Trophoblast cell (in vitro differentiated cells and primary cell): ENCODE measurements at regions not wholly inside any gene's neighbourhood (a gene's known extent, or its start where the extent isn't known, plus 50 kb on each side); places are given as distances from the start of the nearest gene placed in this dataset.

Experiments used
- DNase-seq, 2 donors: peaks; one replicate each; pipeline ENCODE4 v3.0.0-alpha.2; 2016
- H2AFZ ChIP-seq: 2 replicates; pipeline ENCODE4 v1.6.1; 2013; ENCODE audit warnings: low read length, moderate library complexity, mild to moderate bottlenecking; ENCODE audit not compliant: insufficient read depth, poor library complexity
- H2AK5ac ChIP-seq: 2 replicates; pipeline ENCODE4 v1.6.1; 2013; ENCODE audit warnings: mild to moderate bottlenecking, low read length
- H2BK120ac ChIP-seq: 2 replicates; pipeline ENCODE4 v1.6.1; 2013; ENCODE audit warnings: low read length, mild to moderate bottlenecking, moderate library complexity; ENCODE audit not compliant: insufficient read depth, poor library complexity
- H2BK12ac ChIP-seq: 2 replicates; pipeline ENCODE4 v1.6.1; 2013; ENCODE audit warnings: mild to moderate bottlenecking, low read length, moderate library complexity
- H2BK5ac ChIP-seq: 2 replicates; pipeline ENCODE4 v1.6.1; 2013; ENCODE audit warnings: low read length, low read depth, moderate library complexity, mild to moderate bottlenecking; ENCODE audit not compliant: poor library complexity
- H3K14ac ChIP-seq: 2 replicates; pipeline ENCODE4 v1.6.1; 2013; ENCODE audit warnings: mild to moderate bottlenecking, low read length
- H3K18ac ChIP-seq: 2 replicates; pipeline ENCODE4 v1.6.1; 2013; ENCODE audit warnings: mild to moderate bottlenecking, low read length
- H3K23ac ChIP-seq: 2 replicates; pipeline ENCODE4 v1.6.1; 2013; ENCODE audit warnings: low read length
- H3K27ac ChIP-seq: 2 replicates; pipeline ENCODE4 v1.5.1; 2013; ENCODE audit warnings: low read depth, mild to moderate bottlenecking, inconsistent platforms, low read length, moderate library complexity
- H3K27me3 ChIP-seq: 2 replicates; pipeline ENCODE4 v1.6.1; 2013; ENCODE audit warnings: inconsistent platforms, mild to moderate bottlenecking, low read length, moderate library complexity; ENCODE audit not compliant: insufficient read depth
- H3K36me3 ChIP-seq, 2 experiments: 1 replicate in 1 of 2; 2 replicates in 1 of 2; pipeline ENCODE4 v1.6.1; 2013; ENCODE audit warnings: low read length in 2 of 2, mild to moderate bottlenecking in 2 of 2, moderate library complexity in 1 of 2; ENCODE audit not compliant: insufficient read depth in 2 of 2, control insufficient read depth in 1 of 2
- H3K4ac ChIP-seq: 2 replicates; pipeline ENCODE4 v1.6.1; 2013; ENCODE audit warnings: low read depth, mild to moderate bottlenecking, low read length, moderate library complexity
- H3K4me1 ChIP-seq, 2 experiments: 1 replicate in 1 of 2; 2 replicates in 1 of 2; pipeline ENCODE4 v1.6.1; 2013; ENCODE audit warnings: low read length in 2 of 2, mild to moderate bottlenecking in 2 of 2, moderate library complexity in 1 of 2; ENCODE audit not compliant: insufficient read depth in 2 of 2, control insufficient read depth in 1 of 2
- H3K4me2 ChIP-seq: 2 replicates; pipeline ENCODE4 v1.6.1; 2013; ENCODE audit warnings: inconsistent platforms, mild to moderate bottlenecking, low read length, moderate library complexity
- H3K4me3 ChIP-seq: 2 replicates; pipeline ENCODE4 v1.5.1; 2013; ENCODE audit warnings: mild to moderate bottlenecking, low read depth, low read length, inconsistent platforms
- H3K79me1 ChIP-seq: one replicate; pipeline ENCODE4 v1.6.1; 2013; ENCODE audit warnings: low read length
- H3K79me2 ChIP-seq: 2 replicates; pipeline ENCODE4 v1.6.1; 2013; ENCODE audit warnings: low read length, mild to moderate bottlenecking; ENCODE audit not compliant: control insufficient read depth, insufficient read depth, poor library complexity
- H3K9ac ChIP-seq: 2 replicates; pipeline ENCODE4 v1.6.1; 2013; ENCODE audit warnings: mild to moderate bottlenecking, low read length
- H3K9me3 ChIP-seq: 2 replicates; pipeline ENCODE4 v1.6.1; 2013; ENCODE audit warnings: low read depth, mild to moderate bottlenecking, control low read depth, inconsistent platforms, low read length; ENCODE audit not compliant: insufficient read depth
- H4K12ac ChIP-seq: 2 replicates; pipeline ENCODE4 v1.6.1; 2013; ENCODE audit warnings: low read depth, mild to moderate bottlenecking, low read length, moderate library complexity
- H4K8ac ChIP-seq: 2 replicates; pipeline ENCODE4 v1.6.1; 2013; ENCODE audit warnings: low read depth, mild to moderate bottlenecking, low read length, moderate library complexity
- H4K91ac ChIP-seq: one replicate; pipeline ENCODE4 v1.6.1; 2013; ENCODE audit warnings: low read depth, mild to moderate bottlenecking, low read length, moderate library complexity
- WGBS: extraction: QIAGEN DNeasy Blood & Tissue Kit; methylation state at CpG from one replicate; pipeline ENCODE4 v1.1.7; 2013; ENCODE audit warnings: missing lambda C conversion rate; ENCODE audit not compliant: insufficient read length, insufficient coverage; ENCODE audit errors: extremely low coverage; 5-methylcytosine and 5-hydroxymethylcytosine counted together

GRCh38 chr16:50434872-50435478, 66.2 kb upstream of the BRD7 start:
- H3K18ac ChIP-seq, result no peak overlapping the region
- H3K23ac ChIP-seq, result no peak overlapping the region
- no peak overlapping the region for H2BK12ac ChIP-seq
- no peak overlapping the region for H2BK120ac ChIP-seq
- no peak overlapping the region for H4K12ac ChIP-seq
- no peak overlapping the region for H3K14ac ChIP-seq
- no peak for DNase-seq
- no peaks in the 10 kb centered on the region for H3K79me2 ChIP-seq
- no peak overlapping the region for H2AK5ac ChIP-seq
- no peaks in the 10 kb centered on the region for H3K27me3 ChIP-seq
- H3K9ac ChIP-seq, result no peak overlapping the region
- WGBS, result no CpG with 5 or more reads among the region's 7 CpGs
- H2BK5ac ChIP-seq, result no peak overlapping the region
- peaks cover 3% of the 10 kb centered on the region for H3K9me3 ChIP-seq
- H3K4ac ChIP-seq, result no peak overlapping the region
- H3K4me1 ChIP-seq, result no peaks in the 10 kb centered on the region
- H4K91ac ChIP-seq, result no peak overlapping the region
- H3K36me3 ChIP-seq, result no peaks in the 10 kb centered on the region
- H3K27ac ChIP-seq, result no peak overlapping the region
- no peak overlapping the region for H2AFZ ChIP-seq
- no peaks in the 10 kb centered on the region for H3K79me1 ChIP-seq
- no peak overlapping the region for H3K4me3 ChIP-seq
- no peak overlapping the region for H3K4me2 ChIP-seq
- no peak overlapping the region for H4K8ac ChIP-seq

GRCh38 chr16:50430076-50430475, 61.3 kb upstream of the BRD7 start:
- H3K23ac ChIP-seq, result no peak overlapping the region
- no peak overlapping the region for H4K8ac ChIP-seq
- H3K4me3 ChIP-seq, result no peak overlapping the region
- DNase-seq, result no peak
- H3K4me1 ChIP-seq, result peaks cover 0 to 2% of the 10 kb centered on the region in 2 experiments
- H4K12ac ChIP-seq, result no peak overlapping the region
- H3K36me3 ChIP-seq, result no peaks in the 10 kb centered on the region
- H2AK5ac ChIP-seq, result no peak overlapping the region
- H2AFZ ChIP-seq, result no peak overlapping the region
- H3K9me3 ChIP-seq, result no peaks in the 10 kb centered on the region
- H3K79me2 ChIP-seq, result no peaks in the 10 kb centered on the region
- H3K27ac ChIP-seq, result no peak overlapping the region
- no peaks in the 10 kb centered on the region for H3K79me1 ChIP-seq
- WGBS, result no CpG with 5 or more reads among the region's 3 CpGs
- H3K4me2 ChIP-seq, result no peak overlapping the region
- H4K91ac ChIP-seq, result no peak overlapping the region
- no peaks in the 10 kb centered on the region for H3K27me3 ChIP-seq
- H3K14ac ChIP-seq, result no peak overlapping the region
- no peak overlapping the region for H3K18ac ChIP-seq
- no peak overlapping the region for H2BK120ac ChIP-seq
- no peak overlapping the region for H2BK12ac ChIP-seq
- H2BK5ac ChIP-seq, result no peak overlapping the region
- H3K4ac ChIP-seq, result no peak overlapping the region
- no peak overlapping the region for H3K9ac ChIP-seq

- Histone ChIP-seq H3K27me3 (no peaks in the 10 kb centered on the region), H2BK5ac (no peak overlapping the region), H3K4me1 (peaks cover 0 to 2% of the 10 kb centered on the region in 2 experiments), H3K18ac (no peak overlapping the region), H3K36me3 (no peaks in the 10 kb centered on the region), H4K12ac (no peak overlapping the region), H2BK120ac (no peak overlapping the region), H3K79me2 (no peaks in the 10 kb centered on the region), H4K91ac (no peak overlapping the region), H3K9ac (no peak overlapping the region), H4K8ac (no peak overlapping the region), H3K4me2 (no peak overlapping the region), H2BK12ac (no peak overlapping the region), H3K79me1 (no peaks in the 10 kb centered on the region), H3K27ac (no peak overlapping the region), H3K9me3 (no peaks in the 10 kb centered on the region), H2AFZ (no peak overlapping the region), H2AK5ac (no peak overlapping the region), H3K4me3 (no peak overlapping the region), H3K4ac (no peak overlapping the region), H3K23ac (no peak overlapping the region), H3K14ac (no peak overlapping the region)
- DNase-seq, result no peak
These were observed 60.0 kb upstream of the BRD7 start for GRCh38 chr16:50428742-50429141.

GRCh38 chr16:50428116-50428515, 59.3 kb upstream of the BRD7 start:
- no peak for DNase-seq
- H2AK5ac ChIP-seq, result no peak overlapping the region
- no peak overlapping the region for H3K4ac ChIP-seq
- no peaks in the 10 kb centered on the region for H3K79me2 ChIP-seq
- no peak overlapping the region for H2AFZ ChIP-seq
- no peak overlapping the region for H3K4me2 ChIP-seq
- H3K23ac ChIP-seq, result no peak overlapping the region
- H3K18ac ChIP-seq, result no peak overlapping the region
- H3K36me3 ChIP-seq, result no peaks in the 10 kb centered on the region
- H3K14ac ChIP-seq, result no peak overlapping the region
- H2BK12ac ChIP-seq, result no peak overlapping the region
- H2BK5ac ChIP-seq, result no peak overlapping the region
- H4K91ac ChIP-seq, result no peak overlapping the region
- H3K9me3 ChIP-seq, result no peaks in the 10 kb centered on the region
- H4K8ac ChIP-seq, result no peak overlapping the region
- no peak overlapping the region for H4K12ac ChIP-seq
- H3K79me1 ChIP-seq, result no peaks in the 10 kb centered on the region
- H2BK120ac ChIP-seq, result no peak overlapping the region
- H3K9ac ChIP-seq, result no peak overlapping the region
- no peak overlapping the region for H3K27ac ChIP-seq
- no peak overlapping the region for H3K4me3 ChIP-seq
- no peaks in the 10 kb centered on the region for H3K27me3 ChIP-seq
- peaks cover 0 to 2% of the 10 kb centered on the region in 2 experiments for H3K4me1 ChIP-seq
- no CpG with 5 or more reads among the region's 2 CpGs for WGBS
